ENCODE measurements at regions not wholly inside any gene's neighbourhood (a gene's known extent, or its start where the extent isn't known, plus 50 kb on each side); places are given as distances from the start of the nearest gene placed in this dataset.
"Not testable (repeated sequence)": the region's sequence is repeated elsewhere in the genome, so short reads cannot be mapped to it uniquely, and the experiment has no call there.

DNA sequence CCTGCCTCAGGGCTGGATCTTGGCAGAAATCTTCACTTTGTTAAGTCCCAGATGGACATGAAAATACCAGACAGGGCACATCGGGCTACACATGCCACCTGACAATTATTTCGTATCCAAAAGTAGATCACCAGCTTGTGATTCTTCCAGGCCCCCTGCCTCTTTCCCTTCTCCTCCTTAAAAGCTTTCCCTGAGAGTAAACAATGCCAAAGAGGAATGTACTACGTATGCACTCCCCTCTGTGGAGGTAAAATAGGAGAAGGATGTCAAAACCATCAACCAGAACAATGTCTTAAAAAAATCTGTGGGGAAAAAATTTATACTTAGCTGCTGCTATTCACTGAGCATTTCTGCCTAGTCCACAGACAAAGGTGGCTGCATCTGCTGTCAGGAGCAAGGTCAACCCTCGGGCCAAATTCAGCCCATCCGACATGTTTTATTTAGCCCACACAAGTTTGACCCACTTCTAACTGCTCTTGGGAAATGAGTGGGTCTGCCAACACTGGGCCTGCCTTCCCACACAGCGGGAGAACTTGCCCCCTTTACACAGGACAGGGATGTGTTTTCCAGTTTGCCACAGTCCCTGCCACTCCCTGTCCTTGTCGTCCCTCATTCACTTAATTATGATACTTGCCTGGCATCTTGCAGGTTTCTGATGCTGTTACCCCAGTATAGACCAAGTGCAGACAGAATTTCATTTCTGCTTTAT is 74.7 kb upstream of the NBPF26 start:
- H3K4me3 ChIP-seq (ENCODE audit: low read depth in 1 of 3, low read length in 3 of 3); H3K27me3 ChIP-seq (ENCODE audit: control insufficient read depth in 4 of 4, insufficient read depth in 4 of 4, low read length in 3 of 4); H3K27ac ChIP-seq (ENCODE audit: low read depth in 1 of 2, low read length in 2 of 2); H3K4me1 ChIP-seq (ENCODE audit: control insufficient read depth in 4 of 4, insufficient read depth in 4 of 4, low read length in 3 of 4); H3K36me3 ChIP-seq (ENCODE audit: control insufficient read depth in 4 of 4, insufficient read depth in 3 of 4, low read depth in 1 of 4, low read length in 3 of 4); H3K9me3 ChIP-seq (ENCODE audit: control insufficient read depth in 4 of 4, low read length in 3 of 4); H3K9ac ChIP-seq (ENCODE audit: low read depth in 1 of 2, low read length in 2 of 2); DNase-seq (ENCODE audit: low spot score): not testable (repeated sequence)
- WGBS = no CpG with 5 or more reads among the region's 7 CpGs

DNA sequence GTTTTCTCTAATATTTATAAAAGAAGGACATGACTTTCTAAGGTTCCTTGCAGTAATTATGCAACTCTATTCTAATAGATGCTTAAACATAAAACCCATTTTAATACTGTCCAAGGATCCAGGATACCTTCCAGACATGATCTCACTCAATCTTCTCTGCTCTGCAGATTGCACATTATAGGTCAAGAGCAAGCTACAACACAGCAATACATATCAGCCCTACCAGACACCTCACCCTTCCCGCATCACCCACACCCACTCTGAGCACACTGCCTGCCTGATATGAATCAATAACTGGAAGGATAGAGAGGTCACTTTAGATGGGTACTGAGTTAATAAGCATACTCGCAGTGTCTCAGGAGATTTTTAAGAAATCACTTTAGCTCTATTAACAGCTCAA is 74.0 kb upstream of the NBPF26 start:
- H3K4me1 ChIP-seq (ENCODE audit: control insufficient read depth in 4 of 4, insufficient read depth in 4 of 4, low read length in 3 of 4); H3K9me3 ChIP-seq (ENCODE audit: control insufficient read depth in 4 of 4, low read length in 3 of 4); H3K4me3 ChIP-seq (ENCODE audit: low read depth in 1 of 3, low read length in 3 of 3); H3K9ac ChIP-seq (ENCODE audit: low read depth in 1 of 2, low read length in 2 of 2); DNase-seq (ENCODE audit: low spot score); H3K27ac ChIP-seq (ENCODE audit: low read depth in 1 of 2, low read length in 2 of 2); H3K36me3 ChIP-seq (ENCODE audit: control insufficient read depth in 4 of 4, insufficient read depth in 3 of 4, low read depth in 1 of 4, low read length in 3 of 4); H3K27me3 ChIP-seq (ENCODE audit: control insufficient read depth in 4 of 4, insufficient read depth in 4 of 4, low read length in 3 of 4): not testable (repeated sequence)
- no CpG with 5 or more reads among the region's 2 CpGs for WGBS

DNA sequence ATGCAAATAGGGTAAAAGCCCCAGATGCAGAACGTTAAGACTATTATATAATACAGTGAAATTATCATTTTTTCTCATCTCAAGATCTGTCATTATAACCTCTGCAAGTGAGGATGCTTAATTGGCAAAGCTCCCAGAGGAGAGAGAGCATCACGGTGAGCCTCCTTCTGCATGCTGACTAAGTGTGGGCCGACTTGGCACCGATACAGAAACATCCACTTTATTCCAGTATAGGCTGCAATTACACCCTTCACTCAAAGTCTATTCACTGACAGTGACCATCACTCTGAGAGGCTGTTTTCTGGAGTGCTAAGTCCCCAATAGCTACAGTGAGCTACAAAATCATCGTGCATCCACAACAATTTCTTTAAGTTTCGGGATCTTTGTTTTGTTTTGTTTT is 69.6 kb upstream of the NBPF26 start:
- not testable (repeated sequence) for H3K4me1 ChIP-seq (ENCODE audit: control insufficient read depth in 4 of 4, insufficient read depth in 4 of 4, low read length in 3 of 4); H3K4me3 ChIP-seq (ENCODE audit: low read depth in 1 of 3, low read length in 3 of 3); H3K27me3 ChIP-seq (ENCODE audit: control insufficient read depth in 4 of 4, insufficient read depth in 4 of 4, low read length in 3 of 4); H3K9ac ChIP-seq (ENCODE audit: low read depth in 1 of 2, low read length in 2 of 2); DNase-seq (ENCODE audit: low spot score); H3K9me3 ChIP-seq (ENCODE audit: control insufficient read depth in 4 of 4, low read length in 3 of 4); H3K27ac ChIP-seq (ENCODE audit: low read depth in 1 of 2, low read length in 2 of 2); H3K36me3 ChIP-seq (ENCODE audit: control insufficient read depth in 4 of 4, insufficient read depth in 3 of 4, low read depth in 1 of 4, low read length in 3 of 4)
- 44% methylated on average over 1 of the region's 6 CpGs for whole genome bisulfite sequencing

DNA sequence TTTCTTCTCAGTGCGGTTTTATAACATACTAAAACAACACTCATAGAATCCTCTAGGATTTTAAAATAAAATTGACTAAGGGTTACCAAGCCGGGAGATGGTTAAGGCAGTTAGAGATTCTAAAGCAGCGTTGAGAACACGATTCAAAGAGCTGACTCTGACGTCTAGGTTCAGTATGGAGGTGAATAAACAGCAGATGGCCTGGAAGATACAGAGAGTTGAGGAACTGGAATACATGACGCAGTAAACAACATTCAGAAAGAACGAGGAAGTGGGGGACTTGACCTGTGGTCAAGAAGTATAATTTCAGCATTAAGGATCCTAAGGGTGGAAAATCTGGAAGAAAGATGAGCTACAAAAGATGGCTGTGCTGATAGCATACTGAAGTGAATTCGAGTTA is 68.4 kb upstream of the NBPF26 start:
- H3K4me3 ChIP-seq (ENCODE audit: low read depth in 1 of 3, low read length in 3 of 3); DNase-seq (ENCODE audit: low spot score); H3K4me1 ChIP-seq (ENCODE audit: control insufficient read depth in 4 of 4, insufficient read depth in 4 of 4, low read length in 3 of 4); H3K9ac ChIP-seq (ENCODE audit: low read depth in 1 of 2, low read length in 2 of 2); H3K9me3 ChIP-seq (ENCODE audit: control insufficient read depth in 4 of 4, low read length in 3 of 4); H3K27ac ChIP-seq (ENCODE audit: low read depth in 1 of 2, low read length in 2 of 2); H3K36me3 ChIP-seq (ENCODE audit: control insufficient read depth in 4 of 4, insufficient read depth in 3 of 4, low read depth in 1 of 4, low read length in 3 of 4); H3K27me3 ChIP-seq (ENCODE audit: control insufficient read depth in 4 of 4, insufficient read depth in 4 of 4, low read length in 3 of 4): not testable (repeated sequence)
- WGBS = no CpG with 5 or more reads among the region's 8 CpGs

DNA sequence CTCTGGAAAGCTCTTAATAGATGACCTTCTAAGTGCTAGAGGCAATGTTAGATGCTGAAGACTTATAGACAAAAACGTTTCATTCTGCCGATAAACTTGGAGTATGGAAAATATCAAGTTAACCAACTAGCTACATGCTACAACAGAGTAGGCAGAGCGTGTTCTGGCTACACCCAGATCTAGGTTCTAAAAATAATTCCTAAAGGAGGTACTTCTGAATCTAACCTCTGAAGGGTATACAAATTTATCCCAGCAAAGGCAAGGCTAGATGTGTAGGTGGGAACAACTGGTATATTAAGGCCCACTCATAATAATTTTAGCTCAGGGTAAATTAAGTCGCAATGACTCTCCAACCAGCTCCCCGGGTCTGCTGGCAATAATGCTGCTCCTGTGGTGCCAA is 67.6 kb upstream of the NBPF26 start:
- H3K9ac ChIP-seq (ENCODE audit: low read depth in 1 of 2, low read length in 2 of 2); H3K9me3 ChIP-seq (ENCODE audit: control insufficient read depth in 4 of 4, low read length in 3 of 4); H3K27me3 ChIP-seq (ENCODE audit: control insufficient read depth in 4 of 4, insufficient read depth in 4 of 4, low read length in 3 of 4); H3K4me3 ChIP-seq (ENCODE audit: low read depth in 1 of 3, low read length in 3 of 3); H3K4me1 ChIP-seq (ENCODE audit: control insufficient read depth in 4 of 4, insufficient read depth in 4 of 4, low read length in 3 of 4); H3K36me3 ChIP-seq (ENCODE audit: control insufficient read depth in 4 of 4, insufficient read depth in 3 of 4, low read depth in 1 of 4, low read length in 3 of 4); DNase-seq (ENCODE audit: low spot score); H3K27ac ChIP-seq (ENCODE audit: low read depth in 1 of 2, low read length in 2 of 2): not testable (repeated sequence)
- no CpG with 5 or more reads among the region's 5 CpGs for WGBS

DNA sequence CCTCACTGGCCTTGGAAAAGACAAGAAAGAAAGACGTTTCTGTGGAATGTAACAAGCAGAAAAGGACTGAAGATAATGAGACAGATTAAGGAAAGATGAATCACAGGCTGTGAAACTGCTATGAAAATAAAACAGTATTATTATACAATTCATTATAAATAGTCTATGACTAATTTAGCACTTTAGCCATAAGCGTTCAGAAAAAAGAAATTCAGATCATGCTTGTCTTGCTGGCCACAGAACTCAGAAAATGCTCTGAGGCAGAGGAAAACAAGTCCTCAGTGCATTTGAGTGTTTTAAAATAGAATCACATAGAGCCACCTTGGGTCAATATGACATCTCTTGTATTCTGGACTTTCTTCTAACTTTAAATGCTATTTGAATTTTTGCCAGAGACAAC is 65.9 kb upstream of the NBPF26 start:
- H3K9ac ChIP-seq (ENCODE audit: low read depth in 1 of 2, low read length in 2 of 2); H3K27me3 ChIP-seq (ENCODE audit: control insufficient read depth in 4 of 4, insufficient read depth in 4 of 4, low read length in 3 of 4); H3K9me3 ChIP-seq (ENCODE audit: control insufficient read depth in 4 of 4, low read length in 3 of 4); H3K27ac ChIP-seq (ENCODE audit: low read depth in 1 of 2, low read length in 2 of 2); H3K36me3 ChIP-seq (ENCODE audit: control insufficient read depth in 4 of 4, insufficient read depth in 3 of 4, low read depth in 1 of 4, low read length in 3 of 4); H3K4me1 ChIP-seq (ENCODE audit: control insufficient read depth in 4 of 4, insufficient read depth in 4 of 4, low read length in 3 of 4); H3K4me3 ChIP-seq (ENCODE audit: low read depth in 1 of 3, low read length in 3 of 3); DNase-seq (ENCODE audit: low spot score): not testable (repeated sequence)
- WGBS = 83% methylated on average over 1 of the region's 2 CpGs

DNA sequence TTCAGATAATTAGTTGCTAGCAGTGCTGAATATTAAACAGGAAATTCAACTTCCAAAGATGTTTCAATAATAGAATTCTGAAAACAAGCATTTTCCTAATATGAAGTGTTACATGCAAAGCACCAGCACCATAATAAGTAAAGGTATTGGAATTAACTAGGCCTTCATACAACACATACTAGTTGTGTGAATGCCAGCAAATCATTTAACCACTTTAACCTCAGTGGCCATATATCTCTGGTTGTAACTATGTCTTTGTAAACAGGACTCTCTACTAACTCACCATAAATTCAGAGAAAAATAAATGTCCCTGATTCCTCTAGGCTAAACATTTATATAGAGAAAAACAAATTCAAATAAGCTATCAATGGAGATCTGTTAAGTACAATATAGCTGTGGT is 65.1 kb upstream of the NBPF26 start:
- not testable (repeated sequence) for H3K36me3 ChIP-seq (ENCODE audit: control insufficient read depth in 4 of 4, insufficient read depth in 3 of 4, low read depth in 1 of 4, low read length in 3 of 4); H3K4me1 ChIP-seq (ENCODE audit: control insufficient read depth in 4 of 4, insufficient read depth in 4 of 4, low read length in 3 of 4); DNase-seq (ENCODE audit: low spot score); H3K27ac ChIP-seq (ENCODE audit: low read depth in 1 of 2, low read length in 2 of 2); H3K27me3 ChIP-seq (ENCODE audit: control insufficient read depth in 4 of 4, insufficient read depth in 4 of 4, low read length in 3 of 4); H3K9ac ChIP-seq (ENCODE audit: low read depth in 1 of 2, low read length in 2 of 2); H3K4me3 ChIP-seq (ENCODE audit: low read depth in 1 of 3, low read length in 3 of 3); H3K9me3 ChIP-seq (ENCODE audit: control insufficient read depth in 4 of 4, low read length in 3 of 4)

DNA sequence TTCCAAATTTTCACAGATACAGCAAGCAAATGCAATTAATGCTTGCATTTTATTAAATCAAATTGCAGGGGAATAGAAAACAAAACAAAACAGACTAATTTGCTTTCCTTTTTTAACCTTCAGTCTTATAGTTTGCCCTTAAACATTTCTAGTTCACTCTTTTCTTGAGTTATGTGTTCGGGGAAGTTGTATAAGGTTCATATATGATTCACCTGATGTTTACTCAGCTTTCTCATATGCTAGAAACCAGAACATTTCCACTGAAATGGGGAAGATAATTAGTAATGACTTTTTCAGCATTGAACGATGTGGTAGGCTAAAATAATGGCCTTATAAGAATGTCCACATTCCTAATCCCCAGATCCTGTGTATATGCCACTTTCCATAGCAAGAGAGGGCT is 64.6 kb upstream of the NBPF26 start:
- DNase-seq (ENCODE audit: low spot score); H3K36me3 ChIP-seq (ENCODE audit: control insufficient read depth in 4 of 4, insufficient read depth in 3 of 4, low read depth in 1 of 4, low read length in 3 of 4); H3K27me3 ChIP-seq (ENCODE audit: control insufficient read depth in 4 of 4, insufficient read depth in 4 of 4, low read length in 3 of 4); H3K4me1 ChIP-seq (ENCODE audit: control insufficient read depth in 4 of 4, insufficient read depth in 4 of 4, low read length in 3 of 4); H3K4me3 ChIP-seq (ENCODE audit: low read depth in 1 of 3, low read length in 3 of 3); H3K27ac ChIP-seq (ENCODE audit: low read depth in 1 of 2, low read length in 2 of 2); H3K9ac ChIP-seq (ENCODE audit: low read depth in 1 of 2, low read length in 2 of 2); H3K9me3 ChIP-seq (ENCODE audit: control insufficient read depth in 4 of 4, low read length in 3 of 4): not testable (repeated sequence)
- WGBS = no CpG with 5 or more reads among the region's 2 CpGs

All from liver (tissue), 6 donors.